Medulla oblongata (tissue), 1 donor: ENCODE measurements at regions not wholly inside any gene's neighbourhood (a gene's known extent, or its start where the extent isn't known, plus 50 kb on each side); places are given as distances from the start of the nearest gene placed in this dataset.
A peak's percentile ranks its signal among the peaks of the same experiment; 100 is the strongest.

ENCODE experiments used
- DNase-seq: peaks from one replicate; pipeline ENCODE4 v3.0.0-alpha.2; 2015; ENCODE audit errors: extremely low spot score

GRCh38 chr9:79446523-79447307 lies 125.0 kb upstream of the TLE4 start:
- DNase-seq: no peak

- no peak for DNase-seq
Observed at GRCh38 chr9:79447308-79447605, 124.5 kb upstream of the TLE4 start.

- DNase-seq: no peak
Observed at GRCh38 chr9:79447762-79448161, 124.0 kb upstream of the TLE4 start.

GRCh38 chr9:79452265-79452664 lies 119.5 kb upstream of the TLE4 start:
- no peak for DNase-seq

- DNase-seq: no peak
Observed at GRCh38 chr9:79461712-79462111, 110.1 kb upstream of the TLE4 start.

GRCh38 chr9:79465156-79465555 lies 106.6 kb upstream of the TLE4 start:
- no peak for DNase-seq

GRCh38 chr9:79469164-79469563 lies 102.6 kb upstream of the TLE4 start:
- DNase-seq: no peak

GRCh38 chr9:79470954-79471353 lies 100.8 kb upstream of the TLE4 start:
- DNase-seq: no peak

- DNase-seq: peak; percentile 93
Observed at GRCh38 chr9:79471580-79472543, 99.9 kb upstream of the TLE4 start.

- DNase-seq: no peak
Observed at GRCh38 chr9:79473704-79474103, 98.1 kb upstream of the TLE4 start.

- no peak for DNase-seq
Observed at GRCh38 chr9:79477241-79477840, 94.4 kb upstream of the TLE4 start.

- DNase-seq: peak; percentile 87
Observed at GRCh38 chr9:79477955-79478771, 93.6 kb upstream of the TLE4 start.

- no peak for DNase-seq
Observed at GRCh38 chr9:79480639-79481038, 91.1 kb upstream of the TLE4 start.

- no peak for DNase-seq
Observed at GRCh38 chr9:79481846-79482477, 89.8 kb upstream of the TLE4 start.

- no peak for DNase-seq
Observed at GRCh38 chr9:79485258-79485657, 86.5 kb upstream of the TLE4 start.

- DNase-seq: peak; percentile 88
Observed at GRCh38 chr9:79489261-79490000, 82.3 kb upstream of the TLE4 start.

- DNase-seq: no peak
Observed at GRCh38 chr9:79490657-79491248, 81.0 kb upstream of the TLE4 start.

- DNase-seq: no peak
Observed at GRCh38 chr9:79492092-79493009, 79.4 kb upstream of the TLE4 start.
